HepG2 (cell line): ENCODE measurements at regions not wholly inside any gene's neighbourhood (a gene's known extent, or its start where the extent isn't known, plus 50 kb on each side); places are given as distances from the start of the nearest gene placed in this dataset.
A peak's percentile ranks its signal among the peaks of the same experiment; 100 is the strongest.
"Not testable (repeated sequence)": the region's sequence is repeated elsewhere in the genome, so short reads cannot be mapped to it uniquely, and the experiment has no call there.

Source experiments
- ATAC-seq: fragments of 200-7000 bp; cut with Tn5 transposase; 3 replicates; pipeline ENCODE4 v1.9.1; 2020; ENCODE audit warnings: mild to moderate bottlenecking, moderate library complexity
- BruUV-seq: library from RNA; stranded (reverse); fragments of 400-500 nt; replicated peaks from 2 replicates; lab custom pipeline; 2021; lab: Mats Ljungman, UMichigan
- CTCF ChIA-PET: fragments of 300-600 bp; formaldehyde crosslinking; extraction: SDS; loops from one replicate; lab custom pipeline; 2021; ENCODE audit warnings: low total read pairs, inconsistent platforms, low intra/inter-chr PET ratio; lab: Yijun Ruan, JAX
- POLR2A ChIA-PET: fragments of 350-600 bp; sonication (Branson Sonifier 250); formaldehyde crosslinking; loops from one replicate; lab custom pipeline; 2020; ENCODE audit warnings: antibody characterized with exemption, inconsistent platforms; lab: Yijun Ruan, JAX
- DNase-seq: peaks from one replicate; pipeline ENCODE4 v3.0.0-alpha.2; 2015; ENCODE audit warnings: low spot score
- FAIRE-seq: peaks from 3 replicates; lab custom pipeline; 2011; peaks lifted over from hg19 to GRCh38; lab: Jason Lieb, UNC
- H2AFZ ChIP-seq: one replicate; pipeline ENCODE4 v1.6.1; 2011; ENCODE audit warnings: low read length, inconsistent platforms
- H3K27ac ChIP-seq: fragments of 300-600 bp; 3 replicates; pipeline ENCODE4 v1.8.0; 2011; ENCODE audit warnings: mixed run types, mild to moderate bottlenecking, mixed read lengths, low read length, inconsistent platforms; ENCODE audit not compliant: insufficient read depth; ENCODE audit errors: extremely low read length
- H3K27me3 ChIP-seq, 2 experiments: fragments of 200-600 bp in 1 of 2; 2 replicates in 1 of 2; 3 replicates in 1 of 2; pipeline versions ENCODE4 v1.6.0 to v1.8.0; 2011; ENCODE audit warnings: low read length in 2 of 2, mild to moderate bottlenecking in 2 of 2, moderate library complexity in 2 of 2, inconsistent platforms in 1 of 2; ENCODE audit not compliant: insufficient read depth in 2 of 2, control insufficient read depth in 1 of 2
- H3K36me3 ChIP-seq, 2 experiments: fragments of 200-600 bp in 1 of 2; replicated peaks in 1 of 2; 2 replicates in 1 of 2; 3 replicates in 1 of 2; pipeline versions ENCODE4 v1.5.1 to v1.8.0; 2011; ENCODE audit warnings: low read length in 2 of 2, inconsistent platforms in 1 of 2; ENCODE audit not compliant: insufficient read depth in 2 of 2, control insufficient read depth in 1 of 2
- H3K4me1 ChIP-seq: 2 replicates; pipeline ENCODE4 v1.5.1; 2012; ENCODE audit warnings: low read length, inconsistent platforms; ENCODE audit not compliant: insufficient read depth
- H3K4me2 ChIP-seq: 2 replicates; pipeline ENCODE4 v1.6.0; 2011; ENCODE audit warnings: low read depth, low read length, inconsistent platforms
- H3K4me3 ChIP-seq, 3 experiments: fragments of 200-600 bp in 1 of 3; sonication (generic), shearing (Covaris generic) in 1 of 3; replicated peaks in 1 of 3; 2 replicates each; pipeline ENCODE4 v1.5.1; 2011 to 2016; ENCODE audit warnings: low read length in 3 of 3, inconsistent platforms in 2 of 3, low read depth in 2 of 3, mild to moderate bottlenecking in 2 of 3, control low read depth in 1 of 3, mixed read lengths in 1 of 3; ENCODE audit not compliant: insufficient read depth in 1 of 3
- H3K79me2 ChIP-seq: one replicate; pipeline ENCODE4 v1.6.1; 2011; ENCODE audit warnings: low read length, inconsistent platforms; ENCODE audit not compliant: insufficient read depth
- H3K9ac ChIP-seq: 2 replicates; pipeline ENCODE4 v1.6.0; 2011; ENCODE audit warnings: mild to moderate bottlenecking, low read depth, low read length, inconsistent platforms; ENCODE audit not compliant: insufficient read depth
- H3K9me3 ChIP-seq: 2 replicates; pipeline ENCODE4 v1.5.1; 2012; ENCODE audit warnings: mild to moderate bottlenecking, low read length
- H4K20me1 ChIP-seq: 2 replicates; pipeline ENCODE4 v1.6.0; 2011; ENCODE audit warnings: inconsistent platforms, mild to moderate bottlenecking, low read length, moderate library complexity; ENCODE audit not compliant: insufficient read depth
- IKZF5 ChIP-seq: IDR thresholded peaks from 2 replicates; pipeline ENCODE4 v1.6.1; 2018; ENCODE audit warnings: missing genetic modification reagents, mild to moderate bottlenecking, missing compliant biosample characterization
- IRX3 ChIP-seq: sonication (generic); formaldehyde crosslinking; IDR thresholded peaks from 2 replicates; pipeline ENCODE4 v1.8.1; 2023; ENCODE audit warnings: mild to moderate bottlenecking, low read depth, missing genetic modification reagents, borderline replicate concordance
- PATZ1 ChIP-seq: sonication (generic); formaldehyde crosslinking; IDR thresholded peaks from 2 replicates; pipeline ENCODE4 v1.4.0; 2020; ENCODE audit warnings: missing genetic modification reagents
- XRCC5 ChIP-seq: fragments of 200-400 bp; formaldehyde crosslinking; optimal IDR thresholded peaks from 2 replicates; pipeline ENCODE3; 2017; ENCODE audit warnings: mild to moderate bottlenecking, low read length
- YY1 ChIP-seq: IDR thresholded peaks from 2 replicates; pipeline ENCODE4 v1.6.1; 2011; ENCODE audit warnings: low read length, low read depth, moderate library complexity, mild to moderate bottlenecking; ENCODE audit not compliant: insufficient read depth, insufficient replicate concordance
- ZNF34 ChIP-seq: sonication (generic); formaldehyde crosslinking; IDR thresholded peaks from 2 replicates; pipeline ENCODE4 v1.4.0; 2020; ENCODE audit warnings: mild to moderate bottlenecking, missing genetic modification reagents, borderline replicate concordance
- WGBS: methylation state at CpG from one replicate; pipeline ENCODE4 v1.1.6; 2017; ENCODE audit warnings: low lambda C conversion rate; 5-methylcytosine and 5-hydroxymethylcytosine counted together
- in situ Hi-C: cut with HindIII; loops from 2 replicates; pipeline ENCODE4 v1.10.0; 2017; ENCODE audit warnings: low pct_unique_long_range_greater_than_20kb; ENCODE audit not compliant: extremely low pct_ligation_motif_present
- intact Hi-C: fragments of 100-400 bp; cut with micrococcal nuclease; formaldehyde crosslinking; loops from one replicate; pipeline ENCODE4 v1.10.0; 2022; ENCODE audit not compliant: unreplicated experiment
- TF ChIP-seq, protein P1 (sequence below): sonication (generic); formaldehyde crosslinking; IDR thresholded peaks from 2 replicates; pipeline ENCODE4 v1.9.0; 2022; ENCODE audit warnings: missing genetic modification reagents, mild to moderate bottlenecking, borderline replicate concordance
- TF ChIP-seq, protein P2 (sequence below): IDR thresholded peaks from 2 replicates; pipeline ENCODE4 v1.6.1; 2018; ENCODE audit warnings: missing genetic modification reagents
- TF ChIP-seq, protein P3 (sequence below): sonication (generic); formaldehyde crosslinking; IDR thresholded peaks from 2 replicates; pipeline ENCODE4 v1.5.1; 2020; ENCODE audit warnings: mild to moderate bottlenecking, missing genetic modification reagents, moderate library complexity
- TF ChIP-seq, protein P4 (sequence below), 2 experiments: sonication (generic) in 1 of 2; formaldehyde crosslinking in 1 of 2; IDR thresholded peaks; 2 replicates each; pipeline versions ENCODE4 v1.4.0 to v1.6.1; 2018 to 2020; ENCODE audit warnings: missing genetic modification reagents in 2 of 2, borderline replicate concordance in 1 of 2, low read depth in 1 of 2, mild to moderate bottlenecking in 1 of 2, missing biosample characterization in 1 of 2

DNA sequence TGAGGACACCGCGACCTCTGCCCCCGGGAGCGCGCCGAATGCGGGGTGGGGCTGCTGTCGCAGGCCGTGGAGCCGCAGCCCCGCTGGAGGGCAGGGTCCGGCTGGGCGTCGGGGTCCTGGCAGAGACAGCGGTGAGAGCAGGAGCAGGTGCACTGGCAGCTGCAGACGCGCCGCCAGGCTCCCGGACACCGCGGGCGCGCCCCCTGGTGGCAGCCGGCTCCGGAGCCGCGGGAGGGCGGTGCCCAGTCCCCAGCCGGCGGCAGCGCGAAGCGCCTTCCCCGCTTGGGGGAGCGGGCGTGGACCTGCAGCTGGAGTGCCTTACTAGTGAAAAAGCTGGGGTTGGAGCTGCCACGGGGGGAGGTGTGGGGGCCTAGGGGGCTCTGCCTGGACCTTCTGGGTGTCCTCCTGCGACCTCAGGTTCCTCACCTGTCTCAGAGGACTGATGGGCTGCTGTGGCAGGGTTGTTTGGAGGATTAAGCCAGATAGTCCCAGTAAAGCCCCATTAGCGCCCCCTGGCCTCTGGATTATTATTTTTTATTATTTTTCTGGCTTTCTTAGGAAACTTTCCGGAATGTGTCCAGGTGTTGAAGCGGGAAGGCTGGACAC is 274.2 kb downstream of the CCDC74A start:
- FAIRE-seq, H2AFZ ChIP-seq, H3K4me1 ChIP-seq, H3K79me2 ChIP-seq, H4K20me1 ChIP-seq, H3K27me3 ChIP-seq, H3K36me3 ChIP-seq, H3K27ac ChIP-seq, H3K9me3 ChIP-seq, in situ Hi-C loops, BruUV-seq: not testable (repeated sequence)
- Histone ChIP-seq H3K9ac (peak overlapping the region; percentile 49; the same call in 1 of the 2 replicates), H3K4me3 (peak overlapping the region; percentile 37 to 65 (median 38); a peak in 5 of 6 replicates), H3K4me2 (peak overlapping the region; percentile 74)
- 5% methylated on average over 5 of the region's 41 CpGs for WGBS
- ChIA-PET POLR2A (interaction anchor here (0.8 to 1.1 kb wide), 2 partner anchors 119 to 708 kb away, joined by 3 read pairs; partner anchors contain the start of gene FAM168B), CTCF (interaction anchor here (0.7 to 2.0 kb wide), 5 partner anchors 31 to 648 kb away, joined by 3 to 23 read pairs (median 5); no protein-coding TSS in a partner anchor)
- ATAC-seq (peak; percentile 98), DNase-seq (peak; percentile 57)
- intact Hi-C loops: loop anchor here (1.0 to 10.0 kb wide), 3 partner anchors 120 to 647 kb away; no protein-coding TSS in a partner anchor
- TF ChIP-seq IKZF5 (0 out of 2 replicates have a peak, but pooled peaks have one; percentile 20), YY1 (peak; percentile 55), XRCC5 (peak; percentile 29), IRX3 (CRISPR knock-in tag) (0 out of 2 replicates have a peak, but pooled peaks have one; percentile 40), PATZ1 (CRISPR knock-in tag) (peak; percentile 27; the same call in 1 of the 2 replicates), ZNF34 (CRISPR knock-in tag) (0 out of 2 replicates have a peak, but pooled peaks have one; percentile 30)
- TF ChIP-seq, protein P1, sequence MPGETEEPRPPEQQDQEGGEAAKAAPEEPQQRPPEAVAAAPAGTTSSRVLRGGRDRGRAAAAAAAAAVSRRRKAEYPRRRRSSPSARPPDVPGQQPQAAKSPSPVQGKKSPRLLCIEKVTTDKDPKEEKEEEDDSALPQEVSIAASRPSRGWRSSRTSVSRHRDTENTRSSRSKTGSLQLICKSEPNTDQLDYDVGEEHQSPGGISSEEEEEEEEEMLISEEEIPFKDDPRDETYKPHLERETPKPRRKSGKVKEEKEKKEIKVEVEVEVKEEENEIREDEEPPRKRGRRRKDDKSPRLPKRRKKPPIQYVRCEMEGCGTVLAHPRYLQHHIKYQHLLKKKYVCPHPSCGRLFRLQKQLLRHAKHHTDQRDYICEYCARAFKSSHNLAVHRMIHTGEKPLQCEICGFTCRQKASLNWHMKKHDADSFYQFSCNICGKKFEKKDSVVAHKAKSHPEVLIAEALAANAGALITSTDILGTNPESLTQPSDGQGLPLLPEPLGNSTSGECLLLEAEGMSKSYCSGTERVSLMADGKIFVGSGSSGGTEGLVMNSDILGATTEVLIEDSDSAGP (CRISPR knock-in tag): peak; percentile 70; the same call in 1 of the 2 replicates
- TF ChIP-seq, protein P2, sequence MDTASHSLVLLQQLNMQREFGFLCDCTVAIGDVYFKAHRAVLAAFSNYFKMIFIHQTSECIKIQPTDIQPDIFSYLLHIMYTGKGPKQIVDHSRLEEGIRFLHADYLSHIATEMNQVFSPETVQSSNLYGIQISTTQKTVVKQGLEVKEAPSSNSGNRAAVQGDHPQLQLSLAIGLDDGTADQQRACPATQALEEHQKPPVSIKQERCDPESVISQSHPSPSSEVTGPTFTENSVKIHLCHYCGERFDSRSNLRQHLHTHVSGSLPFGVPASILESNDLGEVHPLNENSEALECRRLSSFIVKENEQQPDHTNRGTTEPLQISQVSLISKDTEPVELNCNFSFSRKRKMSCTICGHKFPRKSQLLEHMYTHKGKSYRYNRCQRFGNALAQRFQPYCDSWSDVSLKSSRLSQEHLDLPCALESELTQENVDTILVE (CRISPR knock-in tag): peak; percentile 27; the same call in 1 of the 2 replicates
- TF ChIP-seq, protein P3, sequence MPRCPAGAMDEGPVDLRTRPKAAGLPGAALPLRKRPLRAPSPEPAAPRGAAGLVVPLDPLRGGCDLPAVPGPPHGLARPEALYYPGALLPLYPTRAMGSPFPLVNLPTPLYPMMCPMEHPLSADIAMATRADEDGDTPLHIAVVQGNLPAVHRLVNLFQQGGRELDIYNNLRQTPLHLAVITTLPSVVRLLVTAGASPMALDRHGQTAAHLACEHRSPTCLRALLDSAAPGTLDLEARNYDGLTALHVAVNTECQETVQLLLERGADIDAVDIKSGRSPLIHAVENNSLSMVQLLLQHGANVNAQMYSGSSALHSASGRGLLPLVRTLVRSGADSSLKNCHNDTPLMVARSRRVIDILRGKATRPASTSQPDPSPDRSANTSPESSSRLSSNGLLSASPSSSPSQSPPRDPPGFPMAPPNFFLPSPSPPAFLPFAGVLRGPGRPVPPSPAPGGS (CRISPR knock-in tag): peak; percentile 40; the same call in 1 of the 2 replicates
- TF ChIP-seq, protein P4, sequence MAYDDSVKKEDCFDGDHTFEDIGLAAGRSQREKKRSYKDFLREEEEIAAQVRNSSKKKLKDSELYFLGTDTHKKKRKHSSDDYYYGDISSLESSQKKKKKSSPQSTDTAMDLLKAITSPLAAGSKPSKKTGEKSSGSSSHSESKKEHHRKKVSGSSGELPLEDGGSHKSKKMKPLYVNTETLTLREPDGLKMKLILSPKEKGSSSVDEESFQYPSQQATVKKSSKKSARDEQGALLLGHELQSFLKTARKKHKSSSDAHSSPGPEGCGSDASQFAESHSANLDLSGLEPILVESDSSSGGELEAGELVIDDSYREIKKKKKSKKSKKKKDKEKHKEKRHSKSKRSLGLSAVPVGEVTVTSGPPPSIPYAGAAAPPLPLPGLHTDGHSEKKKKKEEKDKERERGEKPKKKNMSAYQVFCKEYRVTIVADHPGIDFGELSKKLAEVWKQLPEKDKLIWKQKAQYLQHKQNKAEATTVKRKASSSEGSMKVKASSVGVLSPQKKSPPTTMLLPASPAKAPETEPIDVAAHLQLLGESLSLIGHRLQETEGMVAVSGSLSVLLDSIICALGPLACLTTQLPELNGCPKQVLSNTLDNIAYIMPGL (CRISPR knock-in tag; IDR thresholded peaks at IDR 0.05; ENCODE audit: borderline replicate concordance in 1 of 2, low read depth in 1 of 2): peak; percentile 68 to 94; a peak in 3 of 4 replicates
